HCT116 (cell line): ENCODE measurements at regions not wholly inside any gene's neighbourhood (a gene's known extent, or its start where the extent isn't known, plus 50 kb on each side); places are given as distances from the start of the nearest gene placed in this dataset.

Experiments
- ATAC-seq: fragments of 200-7000 bp; cut with Tn5 transposase; 2 replicates; pipeline ENCODE4 v1.9.1; 2020; ENCODE audit warnings: mild to moderate bottlenecking, moderate library complexity
- BruUV-seq: library from RNA; stranded (reverse); fragments of 400-500 nt; replicated peaks from 2 replicates; lab custom pipeline; 2021; lab: Mats Ljungman, UMichigan
- CTCF ChIA-PET: fragments of 300-600 bp; sonication (Branson Sonifier 250); formaldehyde crosslinking; loops from one replicate; lab custom pipeline; 2021; ENCODE audit warnings: antibody characterized with exemption; lab: Charles Lee
- POLR2A ChIA-PET: fragments of 300-600, 350-600 bp; sonication (Branson Sonifier 250); formaldehyde crosslinking; loops from one replicate; lab custom pipeline; 2021; ENCODE audit warnings: antibody characterized with exemption; lab: Charles Lee
- RAD21 ChIA-PET, 2 experiments: fragments of 300-600 bp; sonication (Branson Sonifier 250); formaldehyde crosslinking; loops; one replicate each; lab custom pipeline; 2023; ENCODE audit warnings: low total read pairs in 2 of 2; ENCODE audit not compliant: uncharacterized antibody in 2 of 2, unreplicated experiment in 2 of 2, low non-redundant PET in 1 of 2; lab: Charles Lee
- DNase-seq: peaks from one replicate; pipeline ENCODE4 v3.0.0-alpha.2; 2010; ENCODE audit warnings: low read depth, low spot score
- H2AFZ ChIP-seq: fragments of 200-600 bp; shearing (Covaris generic), sonication (generic); 2 replicates; pipeline ENCODE4 v1.6.1; 2017; ENCODE audit warnings: low read depth, mixed run types, mixed read lengths, antibody characterized with exemption, low read length; ENCODE audit not compliant: poor library complexity, severe bottlenecking
- H3K27ac ChIP-seq: 2 replicates; pipeline ENCODE4 v1.5.1; 2012; ENCODE audit warnings: low read depth, low read length
- H3K27me3 ChIP-seq: fragments of 200-600 bp; sonication (generic); 2 replicates; pipeline ENCODE4 v1.6.1; 2016; ENCODE audit warnings: mixed run types, low read length, mixed read lengths; ENCODE audit not compliant: insufficient read depth
- H3K36me3 ChIP-seq, 2 experiments: fragments of 200-500 bp in 1 of 2; fragments of 200-600 bp in 1 of 2; sonication (Bioruptor generic) in 1 of 2; sonication (generic) in 1 of 2; 2 replicates each; pipeline versions ENCODE4 v1.5.1 to v1.6.1; 2014 to 2016; ENCODE audit warnings: low read length in 2 of 2, inconsistent platforms in 1 of 2, mixed read lengths in 1 of 2, mixed run types in 1 of 2; ENCODE audit not compliant: insufficient read depth in 2 of 2, control insufficient read depth in 1 of 2
- H3K4me1 ChIP-seq, 2 experiments: fragments of 200-600 bp in 1 of 2; sonication (generic) in 1 of 2; 2 replicates each; pipeline versions ENCODE4 v1.5.1 to v1.6.1; 2012 to 2017; ENCODE audit warnings: low read length in 2 of 2, inconsistent platforms in 1 of 2, mild to moderate bottlenecking in 1 of 2, mixed read lengths in 1 of 2, mixed run types in 1 of 2, moderate library complexity in 1 of 2; ENCODE audit not compliant: insufficient read depth in 2 of 2, control insufficient read depth in 1 of 2
- H3K4me2 ChIP-seq: fragments of 200-600 bp; sonication (generic); 2 replicates; pipeline ENCODE4 v1.6.1; 2017; ENCODE audit warnings: mixed run types, low read length, mixed read lengths
- H3K4me3 ChIP-seq, 2 experiments: fragments of 200-600 bp in 1 of 2; sonication (generic) in 1 of 2; replicated peaks in 1 of 2; 2 replicates each; pipeline ENCODE4 v1.5.1; 2011 to 2016; ENCODE audit warnings: low read length in 2 of 2, control low read depth in 1 of 2, low read depth in 1 of 2, mild to moderate bottlenecking in 1 of 2, mixed read lengths in 1 of 2, mixed run types in 1 of 2
- H3K79me2 ChIP-seq: fragments of 200-600 bp; sonication (generic); 2 replicates; pipeline ENCODE4 v1.6.1; 2017; ENCODE audit warnings: mild to moderate bottlenecking, mixed run types, low read length, moderate library complexity, mixed read lengths; ENCODE audit not compliant: insufficient read depth
- H3K9ac ChIP-seq: fragments of 200-600 bp; sonication (generic); 2 replicates; pipeline ENCODE4 v1.6.1; 2016; ENCODE audit warnings: low read length, mixed read lengths
- H3K9me2 ChIP-seq: fragments of 200-600 bp; sonication (generic), shearing (Covaris generic); 2 replicates; pipeline ENCODE4 v1.6.1; 2017; ENCODE audit warnings: mixed run types, mild to moderate bottlenecking, moderate library complexity; ENCODE audit not compliant: insufficient read depth
- H3K9me3 ChIP-seq, 2 experiments: fragments of 200-500 bp in 1 of 2; fragments of 200-600 bp in 1 of 2; sonication (Bioruptor generic) in 1 of 2; sonication (generic) in 1 of 2; 2 replicates each; pipeline ENCODE4 v1.6.1; 2014 to 2017; ENCODE audit warnings: low read length in 2 of 2, mixed read lengths in 2 of 2, inconsistent platforms in 1 of 2, low read depth in 1 of 2, mild to moderate bottlenecking in 1 of 2, mixed run types in 1 of 2, moderate library complexity in 1 of 2; ENCODE audit not compliant: control insufficient read depth in 1 of 2, insufficient read depth in 1 of 2
- H4K20me1 ChIP-seq: fragments of 200-600 bp; sonication (generic), shearing (Covaris generic); 2 replicates; pipeline ENCODE4 v1.6.1; 2017; ENCODE audit warnings: mixed run types, mild to moderate bottlenecking, moderate library complexity; ENCODE audit not compliant: insufficient read depth
- CBX3 ChIP-seq: IDR thresholded peaks from 2 replicates; pipeline ENCODE4 v1.6.1; 2012; ENCODE audit warnings: low read depth
- EGR1 ChIP-seq: IDR thresholded peaks from 2 replicates; pipeline ENCODE4 v1.6.1; 2012; ENCODE audit warnings: low read depth
- EZH2 ChIP-seq: fragments of 200-600 bp; sonication (generic); IDR thresholded peaks from 2 replicates; pipeline ENCODE4 v1.6.1; 2017; ENCODE audit warnings: antibody characterized with exemption, mixed run types
- JUND ChIP-seq: IDR thresholded peaks from 2 replicates; pipeline ENCODE4 v1.6.1; 2012
- MAX ChIP-seq: IDR thresholded peaks from 2 replicates; pipeline ENCODE4 v1.6.1; 2012
- REST ChIP-seq: IDR thresholded peaks from 2 replicates; pipeline ENCODE4 v1.6.1; 2012; ENCODE audit warnings: low read depth
- TCF7L2 ChIP-seq: IDR thresholded peaks from 2 replicates; pipeline ENCODE4 v1.7.0; 2011; ENCODE audit warnings: borderline replicate concordance, inconsistent platforms; ENCODE audit not compliant: insufficient read depth, insufficient read length; ENCODE audit errors: extremely low read depth
- ZBTB33 ChIP-seq: IDR thresholded peaks from 2 replicates; pipeline ENCODE4 v1.6.1; 2011; ENCODE audit warnings: mild to moderate bottlenecking, low read length, moderate library complexity; ENCODE audit not compliant: insufficient replicate concordance; ENCODE audit errors: extremely low read depth
- ZFX ChIP-seq: fragments of 450-650 bp; IDR thresholded peaks from 2 replicates; pipeline ENCODE4 v1.6.1; 2017
- intact Hi-C: fragments of 100-400 bp; cut with micrococcal nuclease; formaldehyde crosslinking; loops from 2 replicates; pipeline ENCODE4 v1.10.0; 2022

DNA sequence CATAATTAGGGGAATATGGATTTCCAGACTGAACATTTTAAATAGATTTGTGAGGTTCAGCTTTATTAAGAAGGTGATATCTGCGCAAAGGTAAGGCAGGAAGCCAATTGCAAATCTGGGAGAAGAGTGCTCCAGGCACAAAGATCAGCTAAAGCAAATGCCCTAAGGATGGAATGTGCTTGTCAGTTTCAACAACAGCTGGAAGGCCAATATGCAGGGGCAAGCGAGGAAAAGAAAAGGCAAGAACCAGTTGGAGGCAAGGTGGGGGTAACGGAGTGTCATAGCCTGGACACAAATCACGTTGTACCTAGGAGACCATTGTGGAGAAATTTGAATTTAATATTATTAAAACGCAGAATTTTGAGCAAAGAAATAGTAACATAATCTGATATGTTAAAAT lies 1710.3 kb upstream of the PCDH7 start:
- H3K36me3 ChIP-seq = no peaks in the 10 kb centered on the region
- H3K9me3 ChIP-seq = no peaks in the 10 kb centered on the region
- RAD21 ChIA-PET = no interaction called here
- ATAC-seq (no peak), DNase-seq (no peak)
- no peaks in the 10 kb centered on the region for H3K27me3 ChIP-seq
- H4K20me1 ChIP-seq = no peaks in the 10 kb centered on the region
- no peak overlapping the region for H3K27ac ChIP-seq
- intact Hi-C loops = no loop called here
- H3K9ac ChIP-seq = no peak overlapping the region
- BruUV-seq = no TSS peak
- H3K4me3 ChIP-seq = no peak overlapping the region
- H3K79me2 ChIP-seq = no peaks in the 10 kb centered on the region
- POLR2A ChIA-PET = no interaction called here
- no peaks in the 10 kb centered on the region for H3K4me1 ChIP-seq
- H2AFZ ChIP-seq = no peak overlapping the region
- CTCF ChIA-PET = no interaction called here
- no peak overlapping the region for H3K4me2 ChIP-seq
- no peak for TF ChIP-seq REST
- TF ChIP-seq TCF7L2 = no peak
- no peak for TF ChIP-seq CBX3
- TF ChIP-seq ZFX = no peak
- TF ChIP-seq MAX = no peak
- TF ChIP-seq ZBTB33 = no peak
- no peak for TF ChIP-seq JUND
- no peak for TF ChIP-seq EGR1
- no peak for TF ChIP-seq EZH2
- H3K9me2 ChIP-seq = no peaks in the 10 kb centered on the region
